Breast epithelium (tissue), 4 donors: ENCODE measurements at regions not wholly inside any gene's neighbourhood (a gene's known extent, or its start where the extent isn't known, plus 50 kb on each side); places are given as distances from the start of the nearest gene placed in this dataset.

Experiments used
- DNase-seq, 2 donors: peaks; one replicate each; pipeline ENCODE4 v3.0.0-alpha.2; 2019; ENCODE audit warnings: low spot score in 2 of 2
- H3K27ac ChIP-seq, 2 donors: fragments of 200-600 bp; sonication (generic) in 1 of 2; one replicate each; pipeline ENCODE4 v1.5.1; 2016 to 2019; ENCODE audit warnings: mild to moderate bottlenecking in 1 of 2
- H3K27me3 ChIP-seq, 2 donors: fragments of 200-600 bp; sonication (generic) in 1 of 2; one replicate each; pipeline versions ENCODE4 v1.5.1 to v1.6.0; 2017 to 2019; ENCODE audit warnings: control low read depth in 1 of 2, mild to moderate bottlenecking in 1 of 2
- H3K36me3 ChIP-seq: fragments of 200-600 bp; one replicate; pipeline ENCODE4 v1.5.1; 2019
- H3K4me1 ChIP-seq, 2 donors: fragments of 200-600 bp; sonication (generic); one replicate each; pipeline ENCODE4 v1.5.1; 2016 to 2019; ENCODE audit warnings: control low read depth in 1 of 2
- H3K4me3 ChIP-seq, 3 donors: fragments of 200-600 bp; sonication (generic); 1 replicate in 2 of 3; 2 replicates in 1 of 3; pipeline ENCODE4 v1.5.1; 2016 to 2019; ENCODE audit warnings: mild to moderate bottlenecking in 3 of 3, moderate library complexity in 2 of 3
- H3K9me3 ChIP-seq, 2 donors: fragments of 200-600 bp; sonication (generic) in 1 of 2; one replicate each; pipeline ENCODE4 v1.5.1; 2016 to 2019; ENCODE audit warnings: control low read depth in 1 of 2
- CTCF ChIP-seq, 3 donors: fragments of 450-650 bp; IDR thresholded peaks; one replicate each; pipeline ENCODE4 v1.5.1; 2016 to 2017; ENCODE audit warnings: antibody characterized with exemption in 3 of 3, mild to moderate bottlenecking in 3 of 3, moderate library complexity in 3 of 3
- POLR2A ChIP-seq: fragments of 450-650 bp; IDR thresholded peaks from one replicate; pipeline ENCODE4 v1.6.1; 2016; ENCODE audit warnings: antibody characterized with exemption, mild to moderate bottlenecking, moderate library complexity
- POLR2AphosphoS5 ChIP-seq, 3 donors: sonication (generic); formaldehyde crosslinking; IDR thresholded peaks; one replicate each; pipeline ENCODE4 v1.6.1; 2017; ENCODE audit warnings: antibody characterized with exemption in 3 of 3
- intact Hi-C: fragments of 100-400 bp; cut with DNase I; formaldehyde crosslinking; loops from one replicate; pipeline ENCODE4 v1.15.1; 2023; ENCODE audit warnings: low total_unique reads

- no peak overlapping the region for H3K27ac ChIP-seq
- no peaks in the 10 kb centered on the region for H3K27me3 ChIP-seq
- no peaks in the 10 kb centered on the region for H3K9me3 ChIP-seq
- no peaks in the 10 kb centered on the region for H3K4me1 ChIP-seq
- DNase-seq, result no peak
- no peaks in the 10 kb centered on the region for H3K36me3 ChIP-seq
- intact Hi-C loops, result no loop called here
- H3K4me3 ChIP-seq, result no peak overlapping the region
- TF ChIP-seq POLR2AphosphoS5 (IDR thresholded peaks at IDR 0.05) (no peak), POLR2A (no peak), CTCF (IDR thresholded peaks at IDR 0.05) (no peak)
Observed at GRCh38 chr15:31788104-31788503, 242.2 kb upstream of the CHRNA7 start.

GRCh38 chr15:31792611-31793199 is 237.6 kb upstream of the CHRNA7 start:
- no peaks in the 10 kb centered on the region for H3K36me3 ChIP-seq
- no peak overlapping the region for H3K27ac ChIP-seq
- intact Hi-C loops, result no loop called here
- H3K27me3 ChIP-seq, result no peaks in the 10 kb centered on the region
- DNase-seq, result no peak
- H3K4me3 ChIP-seq, result no peak overlapping the region
- TF ChIP-seq POLR2A, result no peak
- TF ChIP-seq POLR2AphosphoS5 (IDR thresholded peaks at IDR 0.05), result no peak
- TF ChIP-seq CTCF (IDR thresholded peaks at IDR 0.05), result no peak
- no peaks in the 10 kb centered on the region for H3K9me3 ChIP-seq
- no peaks in the 10 kb centered on the region for H3K4me1 ChIP-seq

- no peaks in the 10 kb centered on the region for H3K4me1 ChIP-seq
- H3K36me3 ChIP-seq, result no peaks in the 10 kb centered on the region
- H3K27me3 ChIP-seq, result no peaks in the 10 kb centered on the region
- TF ChIP-seq POLR2A (no peak), CTCF (IDR thresholded peaks at IDR 0.05) (no peak), POLR2AphosphoS5 (IDR thresholded peaks at IDR 0.05) (no peak)
- H3K4me3 ChIP-seq, result no peak overlapping the region
- no peaks in the 10 kb centered on the region for H3K9me3 ChIP-seq
- DNase-seq, result no peak
- intact Hi-C loops, result no loop called here
- no peak overlapping the region for H3K27ac ChIP-seq
Observed at GRCh38 chr15:31799319-31799714, 231.0 kb upstream of the CHRNA7 start.

- H3K9me3 ChIP-seq, result no peaks in the 10 kb centered on the region
- no peaks in the 10 kb centered on the region for H3K4me1 ChIP-seq
- no peak overlapping the region for H3K27ac ChIP-seq
- H3K27me3 ChIP-seq, result no peaks in the 10 kb centered on the region
- intact Hi-C loops, result loop anchor here (5.0 kb wide), 1 partner anchor 233 kb away; no protein-coding TSS in a partner anchor
- no peak for DNase-seq
- H3K36me3 ChIP-seq, result no peaks in the 10 kb centered on the region
- H3K4me3 ChIP-seq, result no peak overlapping the region
- no peak for TF ChIP-seq CTCF (IDR thresholded peaks at IDR 0.05)
- no peak for TF ChIP-seq POLR2A
- no peak for TF ChIP-seq POLR2AphosphoS5 (IDR thresholded peaks at IDR 0.05)
Observed at GRCh38 chr15:31799715-31800321, 230.5 kb upstream of the CHRNA7 start.

- intact Hi-C loops, result loop anchor here (5.0 kb wide), 1 partner anchor 234 kb away; no protein-coding TSS in a partner anchor
- no peaks in the 10 kb centered on the region for H3K27me3 ChIP-seq
- H3K4me3 ChIP-seq, result no peak overlapping the region
- H3K4me1 ChIP-seq, result no peaks in the 10 kb centered on the region
- H3K27ac ChIP-seq, result no peak overlapping the region
- no peak for DNase-seq
- TF ChIP-seq POLR2AphosphoS5 (IDR thresholded peaks at IDR 0.05) (no peak), CTCF (IDR thresholded peaks at IDR 0.05) (no peak), POLR2A (no peak)
- H3K36me3 ChIP-seq, result no peaks in the 10 kb centered on the region
- H3K9me3 ChIP-seq, result no peaks in the 10 kb centered on the region
Observed at GRCh38 chr15:31801152-31801551, 229.2 kb upstream of the CHRNA7 start.
